ENCODE measurements at regions not wholly inside any gene's neighbourhood (a gene's known extent, or its start where the extent isn't known, plus 50 kb on each side); places are given as distances from the start of the nearest gene placed in this dataset.
"Not testable (repeated sequence)": the region's sequence is repeated elsewhere in the genome, so short reads cannot be mapped to it uniquely, and the experiment has no call there.

GRCh38 chr9:103323699-103324098, 328.6 kb downstream of the CYLC2 start:
- no peak overlapping the region for H3K27ac ChIP-seq
- no peak for DNase-seq
- H3K27me3 ChIP-seq: no peaks in the 10 kb centered on the region
- no peaks in the 10 kb centered on the region for H3K36me3 ChIP-seq
- intact Hi-C loops (cut with DNase I): no loop called here
- no peaks in the 10 kb centered on the region for H3K9me3 ChIP-seq
- H3K4me1 ChIP-seq: no peaks in the 10 kb centered on the region
- H3K9ac ChIP-seq (ENCODE audit: low read depth in 2 of 2, low read length in 2 of 2): no peak overlapping the region
- TF ChIP-seq CTCF (IDR thresholded peaks at IDR 0.05): no peak
- no peak overlapping the region for H3K4me3 ChIP-seq

GRCh38 chr9:103335461-103335860, 340.3 kb downstream of the CYLC2 start:
- intact Hi-C loops (cut with DNase I): no loop called here
- Histone ChIP-seq H3K36me3 (no peaks in the 10 kb centered on the region), H3K4me3 (no peak overlapping the region), H3K4me1 (no peaks in the 10 kb centered on the region), H3K27me3 (no peaks in the 10 kb centered on the region), H3K9me3 (no peaks in the 10 kb centered on the region), H3K9ac (ENCODE audit: low read depth in 2 of 2, low read length in 2 of 2) (no peak overlapping the region), H3K27ac (no peak overlapping the region)
- no peak for TF ChIP-seq CTCF (IDR thresholded peaks at IDR 0.05)
- no peak for DNase-seq

- Histone ChIP-seq H3K9me3 (no peaks in the 10 kb centered on the region), H3K27me3 (no peaks in the 10 kb centered on the region), H3K36me3 (no peaks in the 10 kb centered on the region), H3K9ac (ENCODE audit: low read depth in 2 of 2, low read length in 2 of 2) (no peak overlapping the region), H3K4me3 (no peak overlapping the region), H3K27ac (no peak overlapping the region), H3K4me1 (no peaks in the 10 kb centered on the region)
- intact Hi-C loops (cut with DNase I): no loop called here
- TF ChIP-seq CTCF (IDR thresholded peaks at IDR 0.05): no peak
- DNase-seq: no peak
These were observed 359.9 kb downstream of the CYLC2 start for GRCh38 chr9:103355000-103355399.

- H3K9me3 ChIP-seq; H3K4me3 ChIP-seq; DNase-seq; H3K4me1 ChIP-seq; H3K9ac ChIP-seq (ENCODE audit: low read depth in 2 of 2, low read length in 2 of 2); H3K27me3 ChIP-seq; intact Hi-C loops (cut with DNase I); H3K27ac ChIP-seq; H3K36me3 ChIP-seq: not testable (repeated sequence)
These were observed 362.8 kb downstream of the CYLC2 start for GRCh38 chr9:103357980-103358379.

GRCh38 chr9:103361906-103362305, 366.8 kb downstream of the CYLC2 start:
- TF ChIP-seq CTCF (IDR thresholded peaks at IDR 0.05): no peak
- Histone ChIP-seq H3K27ac (no peak overlapping the region), H3K9ac (ENCODE audit: low read depth in 2 of 2, low read length in 2 of 2) (no peak overlapping the region), H3K4me1 (no peaks in the 10 kb centered on the region), H3K36me3 (no peaks in the 10 kb centered on the region), H3K27me3 (no peaks in the 10 kb centered on the region), H3K4me3 (no peak overlapping the region), H3K9me3 (no peaks in the 10 kb centered on the region)
- DNase-seq: no peak
- intact Hi-C loops (cut with DNase I): no loop called here

- no peaks in the 10 kb centered on the region for H3K27me3 ChIP-seq
- no peaks in the 10 kb centered on the region for H3K4me1 ChIP-seq
- TF ChIP-seq CTCF (IDR thresholded peaks at IDR 0.05): no peak
- H3K36me3 ChIP-seq: no peaks in the 10 kb centered on the region
- no peak overlapping the region for H3K9ac ChIP-seq (ENCODE audit: low read depth in 2 of 2, low read length in 2 of 2)
- DNase-seq: no peak
- H3K4me3 ChIP-seq: no peak overlapping the region
- intact Hi-C loops (cut with DNase I): no loop called here
- H3K27ac ChIP-seq: no peak overlapping the region
- H3K9me3 ChIP-seq: no peaks in the 10 kb centered on the region
These were observed 367.9 kb downstream of the CYLC2 start for GRCh38 chr9:103362986-103363385.
